Lung (tissue), 11 donors: ENCODE measurements at regions not wholly inside any gene's neighbourhood (a gene's known extent, or its start where the extent isn't known, plus 50 kb on each side); places are given as distances from the start of the nearest gene placed in this dataset.
A peak's percentile ranks its signal among the peaks of the same experiment; 100 is the strongest.

ENCODE experiments used
- ATAC-seq: fragments of 200-7000 bp; cut with Tn5 transposase; one replicate; pipeline ENCODE4 v1.9.1; 2020; ENCODE audit warnings: moderate number of reproducible peaks; ENCODE audit not compliant: insufficient read depth, low FRiP score
- DNase-seq, 3 donors: peaks; one replicate each; pipeline ENCODE4 v3.0.0-alpha.2; 2013 to 2017
- H3K27ac ChIP-seq, 2 donors: one replicate each; pipeline ENCODE4 v1.5.1; 2013; ENCODE audit warnings: mild to moderate bottlenecking in 2 of 2, moderate library complexity in 2 of 2, control low read depth in 1 of 2, inconsistent platforms in 1 of 2, low read depth in 1 of 2, low read length in 1 of 2
- H3K27me3 ChIP-seq, 3 donors: one replicate each; pipeline ENCODE4 v1.5.1; 2013; ENCODE audit warnings: low read length in 2 of 3; ENCODE audit not compliant: control insufficient read depth in 3 of 3, insufficient read depth in 3 of 3
- H3K36me3 ChIP-seq, 4 donors: one replicate each; pipeline ENCODE4 v1.5.1; 2013; ENCODE audit warnings: low read length in 4 of 4, mild to moderate bottlenecking in 1 of 4, moderate library complexity in 1 of 4; ENCODE audit not compliant: control insufficient read depth in 4 of 4, insufficient read depth in 4 of 4
- H3K4me1 ChIP-seq, 5 donors: one replicate each; pipeline ENCODE4 v1.5.1; 2013; ENCODE audit warnings: low read length in 5 of 5, mild to moderate bottlenecking in 2 of 5, moderate library complexity in 1 of 5; ENCODE audit not compliant: control insufficient read depth in 5 of 5, insufficient read depth in 5 of 5
- H3K4me3 ChIP-seq: one replicate; pipeline ENCODE4 v1.5.1; 2013; ENCODE audit warnings: mild to moderate bottlenecking, control low read depth, moderate library complexity
- H3K9ac ChIP-seq, 2 donors: one replicate each; pipeline ENCODE4 v1.5.1; 2013; ENCODE audit warnings: low read length in 2 of 2, control low read depth in 1 of 2; ENCODE audit not compliant: insufficient read depth in 1 of 2
- H3K9me3 ChIP-seq, 4 donors: one replicate each; pipeline ENCODE4 v1.5.1; 2013; ENCODE audit warnings: low read length in 3 of 4, mild to moderate bottlenecking in 1 of 4, moderate library complexity in 1 of 4; ENCODE audit not compliant: control insufficient read depth in 4 of 4, insufficient read depth in 3 of 4
- WGBS, 2 donors: extraction: QIAGEN DNeasy Blood & Tissue Kit; methylation state at CpG; one replicate each; pipeline ENCODE4 v1.1.7; 2013; 5-methylcytosine and 5-hydroxymethylcytosine counted together
- TF ChIP-seq, protein P1 (sequence below): IDR thresholded peaks from 2 replicates; pipeline ENCODE4 v1.5.1; 2012; ENCODE audit warnings: mild to moderate bottlenecking; ENCODE audit errors: control extremely low read depth, extremely low read depth
- donor health status: control.
- donor health status: control.
- donor health status: Bipolar disorder and iron deficiency.
- donor health status: healthy.
- donor health status: DM: yes; HTN: yes; CAD: no.

DNA sequence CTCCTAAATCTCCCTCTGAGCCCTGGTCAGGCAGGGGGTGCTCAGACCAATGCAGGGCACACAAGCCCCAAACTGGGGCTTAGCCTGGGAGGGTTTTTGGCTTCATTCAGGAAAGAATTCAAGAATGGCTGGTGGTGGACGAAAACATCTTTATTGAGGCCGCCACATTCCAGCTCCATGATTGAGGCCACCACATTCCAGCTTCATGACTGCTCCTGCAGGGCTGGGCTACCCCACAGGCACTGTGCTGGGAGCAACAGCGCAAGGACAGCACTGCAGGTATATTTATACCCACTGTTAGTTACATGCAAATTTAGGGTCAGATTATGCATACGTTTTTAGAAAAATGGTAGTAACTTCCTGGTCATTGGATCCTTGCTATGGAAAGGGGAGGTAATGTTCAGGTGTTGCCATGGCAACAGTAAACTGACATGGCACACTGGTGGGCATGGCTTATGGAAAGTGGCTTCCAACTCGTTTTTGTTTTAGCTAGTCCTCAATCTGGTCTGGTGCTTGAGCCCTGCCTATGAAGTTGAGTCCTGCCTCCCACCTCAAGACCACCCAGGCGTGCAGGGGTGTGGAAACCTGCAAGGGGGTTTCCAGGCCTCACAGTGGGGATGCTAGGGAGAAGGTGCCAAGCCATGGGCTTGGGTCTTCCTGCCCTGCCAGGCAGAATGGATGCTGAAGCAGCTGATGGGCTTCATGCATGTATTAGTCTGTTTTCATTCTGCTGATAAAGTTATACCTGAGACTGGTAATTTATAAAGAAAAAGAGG is 348.7 kb upstream of the AJAP1 start:
- DNase-seq (no peak), ATAC-seq (no peak)
- Histone ChIP-seq H3K4me1 (no peaks in the 10 kb centered on the region), H3K9ac (no peak overlapping the region), H3K36me3 (no peaks in the 10 kb centered on the region), H3K9me3 (peaks cover 0 to 11% (median 0%) of the 10 kb centered on the region in 4 donors), H3K4me3 (no peak overlapping the region), H3K27ac (no peak overlapping the region), H3K27me3 (no peaks in the 10 kb centered on the region)
- 77 to 80% methylated on average over 6 of the region's 6 CpGs for WGBS, 2 donors
- TF ChIP-seq, protein P1, sequence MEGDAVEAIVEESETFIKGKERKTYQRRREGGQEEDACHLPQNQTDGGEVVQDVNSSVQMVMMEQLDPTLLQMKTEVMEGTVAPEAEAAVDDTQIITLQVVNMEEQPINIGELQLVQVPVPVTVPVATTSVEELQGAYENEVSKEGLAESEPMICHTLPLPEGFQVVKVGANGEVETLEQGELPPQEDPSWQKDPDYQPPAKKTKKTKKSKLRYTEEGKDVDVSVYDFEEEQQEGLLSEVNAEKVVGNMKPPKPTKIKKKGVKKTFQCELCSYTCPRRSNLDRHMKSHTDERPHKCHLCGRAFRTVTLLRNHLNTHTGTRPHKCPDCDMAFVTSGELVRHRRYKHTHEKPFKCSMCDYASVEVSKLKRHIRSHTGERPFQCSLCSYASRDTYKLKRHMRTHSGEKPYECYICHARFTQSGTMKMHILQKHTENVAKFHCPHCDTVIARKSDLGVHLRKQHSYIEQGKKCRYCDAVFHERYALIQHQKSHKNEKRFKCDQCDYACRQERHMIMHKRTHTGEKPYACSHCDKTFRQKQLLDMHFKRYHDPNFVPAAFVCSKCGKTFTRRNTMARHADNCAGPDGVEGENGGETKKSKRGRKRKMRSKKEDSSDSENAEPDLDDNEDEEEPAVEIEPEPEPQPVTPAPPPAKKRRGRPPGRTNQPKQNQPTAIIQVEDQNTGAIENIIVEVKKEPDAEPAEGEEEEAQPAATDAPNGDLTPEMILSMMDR: no peak

DNA sequence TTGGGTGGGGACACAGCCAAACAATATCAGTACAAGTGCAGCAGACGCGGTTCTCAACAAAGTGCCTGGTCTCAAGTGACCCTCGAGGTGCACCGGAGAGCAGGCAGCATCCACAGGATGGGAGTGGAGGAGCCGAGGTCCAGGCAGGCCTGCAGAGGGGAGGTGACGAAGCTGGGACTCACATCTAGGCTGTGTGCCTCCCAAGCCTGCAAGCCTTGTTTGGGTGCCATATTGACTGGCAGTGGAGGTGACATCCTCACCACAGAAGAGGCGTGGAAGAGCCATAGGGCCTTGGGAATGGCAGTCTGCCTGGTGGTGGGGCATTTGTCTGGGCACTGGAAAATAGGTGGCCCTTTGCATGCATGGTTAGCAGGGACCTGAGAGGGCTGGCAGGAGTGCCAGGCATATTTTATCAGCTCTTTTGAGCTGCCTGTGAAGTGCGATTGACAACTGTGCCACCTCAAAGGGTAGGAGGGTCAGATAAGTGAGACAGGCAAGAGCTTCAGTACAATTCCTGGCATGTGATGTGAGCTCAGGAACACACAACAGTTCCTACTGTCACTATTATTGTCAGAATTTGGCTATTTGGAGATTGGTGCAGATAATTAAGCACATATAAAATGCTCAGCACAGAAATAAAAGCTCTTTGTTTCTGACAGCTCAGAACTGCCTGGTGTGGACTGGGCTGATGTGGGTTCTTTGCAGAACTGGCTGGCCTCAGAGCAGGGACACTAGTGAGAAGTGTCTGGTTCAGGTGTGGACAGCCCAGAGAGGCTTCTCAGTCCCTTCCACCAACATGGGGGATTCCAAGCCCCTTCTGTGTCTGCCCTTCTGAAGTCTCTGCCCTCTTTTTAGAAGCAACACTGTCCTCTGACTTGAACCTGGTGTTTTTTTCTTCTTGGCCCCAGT is 347.6 kb upstream of the AJAP1 start:
- Histone ChIP-seq H3K4me3 (no peak overlapping the region), H3K27me3 (no peaks in the 10 kb centered on the region), H3K27ac (no peak overlapping the region), H3K9me3 (peaks cover 0 to 11% (median 0%) of the 10 kb centered on the region in 4 donors), H3K4me1 (no peaks in the 10 kb centered on the region), H3K9ac (no peak overlapping the region), H3K36me3 (no peaks in the 10 kb centered on the region)
- ATAC-seq (no peak), DNase-seq (no peak)
- TF ChIP-seq, protein P1: no peak
- 86 to 88% methylated on average over 8 of the region's 8 CpGs for WGBS, 2 donors

DNA sequence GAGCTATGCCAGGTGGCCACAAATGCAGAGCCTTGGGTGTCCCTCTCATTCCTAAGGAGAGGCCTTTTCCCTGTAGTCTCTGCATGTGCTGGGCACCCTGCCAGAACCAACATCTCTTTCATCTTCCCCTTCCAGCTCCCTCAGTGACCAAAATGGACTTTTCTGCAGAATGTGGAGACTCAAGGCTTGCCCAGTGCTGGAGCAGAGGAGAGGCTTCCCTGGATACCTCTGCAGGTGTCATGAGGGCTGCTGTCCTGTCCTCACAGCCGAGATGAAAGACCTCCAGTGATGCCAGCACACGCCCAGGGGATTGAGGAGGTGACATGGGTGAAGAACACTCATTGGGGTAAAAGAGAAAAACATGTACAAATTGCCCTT is 347.0 kb upstream of the AJAP1 start:
- no peaks in the 10 kb centered on the region for H3K36me3 ChIP-seq
- ATAC-seq: no peak
- peak in 2 of 3 donors; percentile 0 to 1 for DNase-seq
- H3K4me1 ChIP-seq: no peaks in the 10 kb centered on the region
- H3K27me3 ChIP-seq: no peaks in the 10 kb centered on the region
- no peak overlapping the region for H3K9ac ChIP-seq
- peaks cover 0 to 6% (median under 1%) of the 10 kb centered on the region in 4 donors for H3K9me3 ChIP-seq
- no peak overlapping the region for H3K4me3 ChIP-seq
- TF ChIP-seq, protein P1: no peak
- WGBS, 2 donors: 40 to 47% methylated on average over 2 of the region's 2 CpGs
- H3K27ac ChIP-seq: no peak overlapping the region
